Gastroesophageal sphincter (tissue), 3 donors: ENCODE measurements at regions not wholly inside any gene's neighbourhood (a gene's known extent, or its start where the extent isn't known, plus 50 kb on each side); places are given as distances from the start of the nearest gene placed in this dataset.

Source experiments
- CTCF ChIP-seq, 4 experiments: fragments of 200-600 bp in 2 of 4; fragments of 450-650 bp in 2 of 4; sonication (generic) in 1 of 4; IDR thresholded peaks; one replicate each; pipeline ENCODE4 v1.5.1; 2017 to 2019; ENCODE audit warnings: antibody characterized with exemption in 4 of 4, mild to moderate bottlenecking in 2 of 4, moderate library complexity in 2 of 4
- EP300 ChIP-seq: sonication (generic); formaldehyde crosslinking; IDR thresholded peaks from one replicate; pipeline ENCODE4 v1.6.1; 2017; ENCODE audit warnings: antibody characterized with exemption, mild to moderate bottlenecking
- POLR2A ChIP-seq, 2 donors: fragments of 450-650 bp; IDR thresholded peaks; one replicate each; pipeline ENCODE4 v1.6.1; 2017; ENCODE audit warnings: antibody characterized with exemption in 2 of 2, mild to moderate bottlenecking in 2 of 2, moderate library complexity in 1 of 2
- POLR2AphosphoS5 ChIP-seq: sonication (generic); formaldehyde crosslinking; IDR thresholded peaks from one replicate; pipeline ENCODE4 v1.6.1; 2017; ENCODE audit warnings: antibody characterized with exemption

DNA sequence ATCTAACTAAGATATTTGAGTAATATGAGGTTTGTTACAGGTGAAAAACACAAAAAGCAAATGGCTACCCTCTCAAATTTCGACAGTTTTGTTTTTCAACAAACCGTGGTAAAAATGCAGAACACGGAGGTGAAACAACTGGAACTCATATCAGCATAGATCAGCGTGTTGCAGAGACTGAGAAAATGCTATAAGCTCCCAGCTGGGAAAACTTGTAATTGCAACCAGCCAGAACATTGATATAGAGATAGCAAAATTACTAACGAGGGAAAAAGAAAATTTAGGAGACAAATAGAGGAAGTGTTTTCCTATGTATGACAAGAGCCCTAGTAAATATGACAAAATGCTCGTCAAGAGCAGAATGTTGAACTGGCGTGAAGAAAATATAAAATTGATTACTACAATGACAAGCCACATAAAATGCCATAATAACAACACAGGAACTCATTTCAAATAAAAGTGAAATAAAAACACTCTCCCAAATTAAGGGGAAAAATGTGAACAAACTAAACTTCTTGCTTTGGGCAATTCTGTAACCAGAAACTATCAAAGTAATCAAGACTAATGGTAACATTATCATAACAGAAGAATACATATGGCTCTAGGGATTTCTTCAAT, 1989.8 kb downstream of the EFNA5 start:
- TF ChIP-seq CTCF (IDR thresholded peaks at IDR 0.05) (no peak), POLR2A (IDR thresholded peaks at IDR 0.05) (no peak), POLR2AphosphoS5 (no peak), EP300 (no peak)
